ENCODE measurements at regions not wholly inside any gene's neighbourhood (a gene's known extent, or its start where the extent isn't known, plus 50 kb on each side); places are given as distances from the start of the nearest gene placed in this dataset.

DNA sequence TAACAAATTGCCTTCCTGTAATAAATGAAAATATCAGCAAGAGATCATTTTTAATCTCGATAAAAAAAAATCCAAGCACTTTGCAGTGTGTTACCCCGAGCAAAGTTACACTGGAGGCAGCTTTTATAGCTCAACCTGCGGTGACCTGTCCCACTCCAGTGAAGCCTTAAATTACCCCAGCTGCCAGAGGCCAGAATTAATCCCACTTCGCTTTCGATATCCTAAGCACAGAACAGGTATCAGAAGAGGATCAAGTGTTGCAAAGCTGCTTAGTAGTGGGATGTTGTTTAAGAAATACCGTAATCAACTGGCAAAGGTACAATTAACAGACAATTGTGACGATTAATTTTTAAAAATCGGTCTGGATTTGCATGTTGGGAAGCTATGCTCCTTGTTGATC lies 314.0 kb downstream of the AGTPBP1 start:
- H3K4me3 ChIP-seq (ENCODE audit: low read depth in 2 of 2, low read length in 2 of 2) = no peak overlapping the region
- in situ Hi-C loops (cut with HindIII; ENCODE audit: low pct_unique_long_range_greater_than_20kb, low sequenced_read_pairs) = no loop called here
- H3K36me3 ChIP-seq (ENCODE audit: control insufficient read depth, insufficient read depth, low read length) = no peaks in the 10 kb centered on the region
- H3K27ac ChIP-seq (ENCODE audit: low read length) = no peak overlapping the region
- intact Hi-C loops (cut with micrococcal nuclease; ENCODE audit: unreplicated experiment) = loop anchor here (10.0 kb wide), 1 partner anchor 1033 kb away; no protein-coding TSS in a partner anchor
- ChIA-PET CTCF (no interaction called here), POLR2A (no interaction called here)
- no peak for ATAC-seq
- BruUV-seq (replicated peaks) = no TSS peak
- H3K4me1 ChIP-seq (ENCODE audit: control insufficient read depth, insufficient read depth, low read length) = no peaks in the 10 kb centered on the region
- H3K9me3 ChIP-seq (ENCODE audit: control insufficient read depth, insufficient read depth, low read depth, low read length) = no peaks in the 10 kb centered on the region
- H3K27me3 ChIP-seq (ENCODE audit: control insufficient read depth, insufficient read depth, low read length) = no peaks in the 10 kb centered on the region
- no peak for TF ChIP-seq CTCF (IDR thresholded peaks at IDR 0.05)
- no peak for TF ChIP-seq TCF7L2 (IDR thresholded peaks at IDR 0.05; ENCODE audit: low read depth, low read length)
- TF ChIP-seq, protein P1, sequence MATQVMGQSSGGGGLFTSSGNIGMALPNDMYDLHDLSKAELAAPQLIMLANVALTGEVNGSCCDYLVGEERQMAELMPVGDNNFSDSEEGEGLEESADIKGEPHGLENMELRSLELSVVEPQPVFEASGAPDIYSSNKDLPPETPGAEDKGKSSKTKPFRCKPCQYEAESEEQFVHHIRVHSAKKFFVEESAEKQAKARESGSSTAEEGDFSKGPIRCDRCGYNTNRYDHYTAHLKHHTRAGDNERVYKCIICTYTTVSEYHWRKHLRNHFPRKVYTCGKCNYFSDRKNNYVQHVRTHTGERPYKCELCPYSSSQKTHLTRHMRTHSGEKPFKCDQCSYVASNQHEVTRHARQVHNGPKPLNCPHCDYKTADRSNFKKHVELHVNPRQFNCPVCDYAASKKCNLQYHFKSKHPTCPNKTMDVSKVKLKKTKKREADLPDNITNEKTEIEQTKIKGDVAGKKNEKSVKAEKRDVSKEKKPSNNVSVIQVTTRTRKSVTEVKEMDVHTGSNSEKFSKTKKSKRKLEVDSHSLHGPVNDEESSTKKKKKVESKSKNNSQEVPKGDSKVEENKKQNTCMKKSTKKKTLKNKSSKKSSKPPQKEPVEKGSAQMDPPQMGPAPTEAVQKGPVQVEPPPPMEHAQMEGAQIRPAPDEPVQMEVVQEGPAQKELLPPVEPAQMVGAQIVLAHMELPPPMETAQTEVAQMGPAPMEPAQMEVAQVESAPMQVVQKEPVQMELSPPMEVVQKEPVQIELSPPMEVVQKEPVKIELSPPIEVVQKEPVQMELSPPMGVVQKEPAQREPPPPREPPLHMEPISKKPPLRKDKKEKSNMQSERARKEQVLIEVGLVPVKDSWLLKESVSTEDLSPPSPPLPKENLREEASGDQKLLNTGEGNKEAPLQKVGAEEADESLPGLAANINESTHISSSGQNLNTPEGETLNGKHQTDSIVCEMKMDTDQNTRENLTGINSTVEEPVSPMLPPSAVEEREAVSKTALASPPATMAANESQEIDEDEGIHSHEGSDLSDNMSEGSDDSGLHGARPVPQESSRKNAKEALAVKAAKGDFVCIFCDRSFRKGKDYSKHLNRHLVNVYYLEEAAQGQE (IDR thresholded peaks at IDR 0.05; ENCODE audit: insufficient read depth in 1 of 2, low read depth in 2 of 2, low read length in 1 of 2) = no peak
- no peak for TF ChIP-seq SIN3A (IDR thresholded peaks at IDR 0.05; ENCODE audit: borderline replicate concordance, insufficient read depth, low read depth, low read length)
- no peak for TF ChIP-seq POLR2AphosphoS5 (IDR thresholded peaks at IDR 0.05; ENCODE audit: low read depth, low read length)
- DNase-seq (ENCODE audit: low read depth, low spot score) = no peak

GRCh38 chr9:85425153-85425611 lies 316.6 kb downstream of the AGTPBP1 start:
- CTCF ChIA-PET = interaction anchor here (0.8 to 1.1 kb wide), 2 partner anchors 184 to 185 kb away, joined by 3 to 5 read pairs; no protein-coding TSS in a partner anchor
- Histone ChIP-seq H3K4me3 (ENCODE audit: low read depth in 2 of 2, low read length in 2 of 2) (no peak overlapping the region), H3K36me3 (ENCODE audit: control insufficient read depth, insufficient read depth, low read length) (no peaks in the 10 kb centered on the region), H3K9me3 (ENCODE audit: control insufficient read depth, insufficient read depth, low read depth, low read length) (no peaks in the 10 kb centered on the region), H3K4me1 (ENCODE audit: control insufficient read depth, insufficient read depth, low read length) (no peaks in the 10 kb centered on the region), H3K27ac (ENCODE audit: low read length) (no peak overlapping the region), H3K27me3 (ENCODE audit: control insufficient read depth, insufficient read depth, low read length) (no peaks in the 10 kb centered on the region)
- POLR2A ChIA-PET = no interaction called here
- intact Hi-C loops (cut with micrococcal nuclease; ENCODE audit: unreplicated experiment) (loop anchor here (10.0 kb wide), 1 partner anchor 1030 kb away; no protein-coding TSS in a partner anchor), in situ Hi-C loops (cut with HindIII; ENCODE audit: low pct_unique_long_range_greater_than_20kb, low sequenced_read_pairs) (no loop called here)
- no TSS peak for BruUV-seq (replicated peaks)
- DNase-seq (ENCODE audit: low read depth, low spot score) (peak; percentile 1), ATAC-seq (peak; percentile 74)
- peak; percentile 77 for TF ChIP-seq CTCF (IDR thresholded peaks at IDR 0.05)
- no peak for TF ChIP-seq TCF7L2 (IDR thresholded peaks at IDR 0.05; ENCODE audit: low read depth, low read length)
